ENCODE measurements at regions not wholly inside any gene's neighbourhood (a gene's known extent, or its start where the extent isn't known, plus 50 kb on each side); places are given as distances from the start of the nearest gene placed in this dataset.
"Not testable (repeated sequence)": the region's sequence is repeated elsewhere in the genome, so short reads cannot be mapped to it uniquely, and the experiment has no call there.

GRCh38 chr17:14452856-14453255, 152.0 kb downstream of the HS3ST3B1 start:
- DNase-seq = no peak

DNA sequence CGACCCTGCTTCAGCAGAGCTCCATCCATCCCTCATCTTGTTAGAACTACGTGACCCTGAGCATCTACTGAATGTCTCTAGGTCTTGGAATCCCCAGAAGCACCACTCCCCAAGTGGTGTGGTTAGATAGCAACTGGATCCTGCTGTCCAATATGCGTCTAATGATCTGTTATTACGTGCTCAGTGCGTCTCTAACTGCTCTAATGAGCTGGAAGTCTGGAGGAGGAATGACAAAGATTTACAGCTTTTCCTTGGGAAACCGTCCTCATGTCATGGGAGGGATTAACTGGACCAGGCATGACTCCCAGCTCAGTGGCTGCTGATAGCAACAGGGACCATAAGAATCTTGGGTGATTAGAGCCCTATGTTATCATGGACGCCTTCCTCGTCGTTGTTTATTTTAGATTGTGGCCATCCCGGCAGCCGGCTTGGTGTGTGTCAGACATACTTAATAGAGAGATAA, 150.9 kb downstream of the HS3ST3B1 start:
- DNase-seq = no peak

DNA sequence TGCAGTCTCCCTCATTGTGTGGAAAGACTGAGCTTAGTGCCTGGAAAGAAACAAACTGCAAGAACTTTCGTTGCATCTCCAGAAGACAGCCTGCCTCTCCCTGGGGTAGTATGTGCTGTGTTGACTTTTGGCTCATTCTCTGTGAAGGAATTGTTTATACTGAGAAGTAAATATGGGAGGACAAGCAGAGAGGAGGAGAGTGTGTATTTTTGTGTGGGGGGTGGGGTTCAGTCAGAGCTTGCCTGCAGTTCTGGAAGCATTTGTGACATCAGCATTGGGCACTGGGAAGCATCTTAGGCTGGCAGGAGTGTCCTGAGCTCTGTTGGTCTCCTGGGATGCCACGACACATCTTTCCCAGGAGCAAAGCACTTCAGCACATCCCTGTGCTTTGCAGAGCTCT, 147.9 kb downstream of the HS3ST3B1 start:
- DNase-seq = no peak

- no peak for DNase-seq
These were observed 145.9 kb downstream of the HS3ST3B1 start for GRCh38 chr17:14446825-14447224.

DNA sequence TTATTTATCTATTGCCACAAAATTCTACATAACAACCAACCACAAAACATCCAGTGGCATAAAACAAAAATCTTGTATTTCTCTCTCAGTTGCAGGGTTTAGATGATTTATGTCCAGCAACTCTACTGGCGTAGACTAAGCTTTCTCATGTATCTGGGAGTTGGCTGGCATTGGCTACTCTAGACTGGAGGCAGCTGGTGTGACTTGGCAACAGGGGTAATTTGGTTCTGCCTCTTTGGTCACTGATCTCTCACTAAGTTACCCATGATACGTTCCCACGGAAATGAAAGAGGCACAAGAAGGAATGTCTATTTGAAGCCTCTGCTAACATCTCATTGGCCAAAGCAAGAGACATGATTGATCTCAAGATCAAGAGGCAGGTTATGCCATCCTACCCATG, 144.0 kb downstream of the HS3ST3B1 start:
- no peak for DNase-seq

- DNase-seq = no peak
These were observed 142.1 kb downstream of the HS3ST3B1 start for GRCh38 chr17:14442798-14443528.

DNA sequence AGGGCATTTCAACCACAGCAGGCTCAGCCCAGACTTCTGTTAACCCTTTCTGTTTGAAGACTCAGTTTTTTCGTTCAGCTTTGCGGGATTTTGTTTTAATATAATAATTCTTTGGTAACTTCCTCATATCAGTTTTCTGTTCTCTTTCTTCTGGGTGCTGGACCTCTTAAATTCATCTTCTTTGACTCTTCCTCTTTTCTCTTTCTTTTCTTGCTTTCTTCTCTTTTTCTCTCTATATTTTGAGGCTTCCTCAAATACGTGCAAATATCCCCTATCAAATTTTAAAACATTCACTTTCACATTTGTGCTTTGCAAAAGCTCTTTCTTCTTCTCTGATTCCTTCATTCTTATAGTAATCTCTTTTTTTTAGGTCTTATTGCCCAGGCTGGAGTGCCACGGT, 136.3 kb downstream of the HS3ST3B1 start:
- DNase-seq = no peak

- no peak for DNase-seq
These were observed 135.4 kb downstream of the HS3ST3B1 start for GRCh38 chr17:14436266-14436665.

DNA sequence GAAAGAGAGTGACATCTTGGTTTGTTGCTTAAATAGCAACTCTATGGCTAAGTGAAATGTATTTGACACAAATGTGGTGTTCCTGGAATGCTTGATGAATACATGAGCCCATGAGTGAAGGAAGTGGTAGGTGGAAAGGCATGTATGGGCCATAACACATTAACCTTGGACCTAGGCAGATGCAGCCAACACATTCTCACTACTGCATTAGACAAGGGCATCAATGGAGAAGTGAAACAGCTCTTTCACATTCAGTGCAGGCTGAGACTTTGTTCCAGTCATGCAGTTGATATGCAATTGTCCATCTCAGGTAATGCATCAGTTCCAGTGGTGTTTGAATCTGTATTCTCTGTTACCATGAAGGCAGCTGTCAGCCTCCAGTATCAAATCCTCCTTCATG, 133.6 kb downstream of the HS3ST3B1 start:
- no peak for DNase-seq

- DNase-seq = no peak
These were observed 131.2 kb downstream of the HS3ST3B1 start for GRCh38 chr17:14432079-14432478.

- no peak for DNase-seq
These were observed 128.2 kb downstream of the HS3ST3B1 start for GRCh38 chr17:14429084-14429483.

DNA sequence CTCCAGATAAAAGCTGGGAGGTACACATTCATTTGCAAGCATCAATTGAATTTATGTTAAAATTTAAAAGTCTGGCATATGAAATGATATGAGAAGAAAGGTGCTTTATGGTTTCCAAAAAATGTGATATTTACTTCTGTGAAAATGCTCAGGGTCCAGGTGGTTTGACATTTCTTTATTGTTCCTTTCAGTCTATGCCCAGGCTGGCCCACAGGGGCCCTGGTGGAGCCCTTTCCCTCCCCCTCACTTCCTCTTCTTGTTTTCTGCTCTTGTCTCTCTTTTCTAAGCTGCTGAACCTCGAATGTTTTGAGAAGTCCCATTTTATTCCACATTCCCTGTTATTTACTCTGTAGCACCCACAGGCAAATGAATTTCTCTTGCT, 127.8 kb downstream of the HS3ST3B1 start:
- no peak for DNase-seq

- no peak for DNase-seq
These were observed 127.2 kb downstream of the HS3ST3B1 start for GRCh38 chr17:14427900-14428647.

DNA sequence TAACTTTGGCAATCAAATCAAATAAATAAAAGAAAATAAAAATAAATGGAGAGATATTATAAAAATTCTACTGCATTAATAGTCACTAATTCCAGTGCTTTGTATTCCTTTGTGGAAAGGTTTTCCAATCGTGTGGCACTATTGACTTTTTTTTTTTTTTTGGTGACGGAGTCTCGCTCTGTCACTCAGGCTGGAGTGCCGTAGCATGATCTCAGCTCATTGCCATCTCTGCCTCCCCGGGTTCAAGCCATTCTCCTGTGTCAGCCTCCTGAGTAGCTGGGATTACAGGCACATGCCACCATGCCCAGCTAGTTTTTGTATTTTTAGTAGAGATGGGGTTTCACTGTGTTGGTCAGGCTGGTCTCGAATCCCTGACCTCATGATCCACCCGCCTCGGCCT, 122.3 kb downstream of the HS3ST3B1 start:
- not testable (repeated sequence) for DNase-seq

DNA sequence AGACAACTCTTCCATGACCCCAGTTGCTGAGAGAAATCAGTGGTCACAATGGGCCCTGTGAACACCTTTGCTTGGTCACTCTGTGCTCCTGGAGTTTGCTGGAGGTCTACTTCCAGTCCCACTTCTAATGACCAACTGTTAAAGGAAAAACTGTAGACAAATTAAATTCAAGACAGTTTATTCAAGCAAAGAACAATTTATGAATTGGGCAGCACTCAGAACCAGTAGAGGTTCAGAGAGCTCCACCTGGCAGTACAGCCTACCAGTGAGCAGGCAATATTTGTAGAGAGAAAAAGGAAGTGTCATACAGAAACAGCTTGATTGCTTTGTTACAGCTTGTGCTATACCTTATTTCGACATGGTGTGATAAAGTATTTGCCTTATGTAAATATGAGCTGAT, 116.5 kb downstream of the HS3ST3B1 start:
- DNase-seq = no peak

DNA sequence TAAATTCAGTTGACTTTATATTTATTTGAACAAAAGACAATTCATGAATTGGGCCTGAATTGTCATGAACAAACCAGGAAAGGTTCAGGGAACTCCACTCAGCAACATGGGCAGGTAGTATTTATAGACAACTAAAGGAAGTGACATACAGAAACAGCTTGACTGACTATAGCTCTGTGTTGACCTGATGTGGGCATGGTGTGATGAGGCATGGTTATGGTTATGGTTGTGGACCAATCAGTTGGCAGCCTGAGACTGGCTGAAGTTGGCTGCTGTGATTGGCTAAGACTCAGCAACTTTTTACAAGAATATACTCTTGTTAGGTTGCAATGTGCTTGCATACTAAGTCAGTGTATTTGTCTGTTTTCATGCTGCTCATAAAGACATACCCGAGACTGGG, 108.4 kb downstream of the HS3ST3B1 start:
- DNase-seq = no peak

GRCh38 chr17:14407541-14407940, 106.7 kb downstream of the HS3ST3B1 start:
- DNase-seq = no peak

DNA sequence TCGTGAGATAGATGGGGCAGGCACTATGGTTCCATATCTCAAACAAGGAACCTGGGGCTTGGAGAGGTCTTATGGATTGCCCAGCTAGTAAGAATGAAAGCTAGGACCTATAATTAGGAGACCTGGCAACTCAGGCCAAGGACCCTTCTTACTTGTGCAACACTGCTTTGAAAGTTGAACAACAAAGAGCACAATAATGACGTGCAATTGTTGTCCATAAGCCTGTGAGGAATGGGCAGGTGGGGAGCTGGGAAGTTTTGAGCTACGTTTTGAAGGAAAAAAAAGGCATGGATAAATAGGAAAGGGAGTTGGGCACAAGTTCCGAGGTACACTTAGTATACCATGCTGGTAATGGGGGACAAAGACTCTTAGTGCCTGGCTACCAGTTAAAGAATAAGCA, 104.3 kb downstream of the HS3ST3B1 start:
- DNase-seq = no peak
